Astrocyte of the cerebellum (primary cell): ENCODE measurements at regions not wholly inside any gene's neighbourhood (a gene's known extent, or its start where the extent isn't known, plus 50 kb on each side); places are given as distances from the start of the nearest gene placed in this dataset.

Source experiments
- DNase-seq: peaks from one replicate; pipeline ENCODE4 v3.0.0-alpha.2; 2011; ENCODE audit warnings: low read depth
- H3K4me3 ChIP-seq: 2 replicates; pipeline ENCODE4 v1.5.1; 2011; ENCODE audit warnings: mild to moderate bottlenecking, low read depth, low read length, moderate library complexity
- in situ Hi-C: cut with HindIII; loops from 2 replicates; pipeline ENCODE4 v1.10.0; 2017; ENCODE audit warnings: low sequenced_read_pairs
- TF ChIP-seq, protein P1 (sequence below): IDR thresholded peaks from 2 replicates; pipeline ENCODE4 v1.5.1; 2012; ENCODE audit warnings: low read length, low read depth, moderate library complexity, mild to moderate bottlenecking; ENCODE audit errors: missing control alignments

DNA sequence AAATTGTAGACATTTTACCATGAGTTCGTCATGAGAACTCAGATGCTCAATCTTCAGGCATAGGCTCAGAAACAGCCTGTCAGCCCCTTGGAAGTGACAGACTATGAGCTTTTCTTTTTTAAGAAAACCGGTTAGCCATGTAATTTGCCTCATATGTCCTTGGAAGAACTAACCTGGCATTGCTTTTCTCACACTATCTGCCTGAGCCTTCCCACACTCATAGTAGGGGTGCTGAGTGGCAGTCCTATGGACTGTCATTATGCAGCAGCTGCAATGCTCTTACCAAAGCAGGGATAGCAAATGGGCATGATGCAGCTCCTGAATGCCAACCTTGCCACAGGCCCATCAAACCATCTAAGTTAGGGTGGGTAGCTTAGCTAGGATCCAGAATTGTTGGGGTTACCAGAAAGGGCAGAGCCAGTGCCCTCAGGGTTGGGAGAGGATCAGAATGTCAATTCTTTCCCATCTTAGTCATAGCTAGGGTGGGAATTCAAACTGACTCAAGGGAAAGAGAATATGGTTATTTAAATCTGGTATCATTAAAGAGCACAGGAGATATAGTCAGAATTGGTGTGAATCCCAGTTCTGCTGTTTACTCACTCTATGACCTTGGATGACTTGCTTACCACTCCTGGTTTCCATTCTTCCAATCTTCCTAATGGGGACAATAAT lies 230.6 kb upstream of the CPEB2 start:
- in situ Hi-C loops, result no loop called here
- TF ChIP-seq, protein P1, sequence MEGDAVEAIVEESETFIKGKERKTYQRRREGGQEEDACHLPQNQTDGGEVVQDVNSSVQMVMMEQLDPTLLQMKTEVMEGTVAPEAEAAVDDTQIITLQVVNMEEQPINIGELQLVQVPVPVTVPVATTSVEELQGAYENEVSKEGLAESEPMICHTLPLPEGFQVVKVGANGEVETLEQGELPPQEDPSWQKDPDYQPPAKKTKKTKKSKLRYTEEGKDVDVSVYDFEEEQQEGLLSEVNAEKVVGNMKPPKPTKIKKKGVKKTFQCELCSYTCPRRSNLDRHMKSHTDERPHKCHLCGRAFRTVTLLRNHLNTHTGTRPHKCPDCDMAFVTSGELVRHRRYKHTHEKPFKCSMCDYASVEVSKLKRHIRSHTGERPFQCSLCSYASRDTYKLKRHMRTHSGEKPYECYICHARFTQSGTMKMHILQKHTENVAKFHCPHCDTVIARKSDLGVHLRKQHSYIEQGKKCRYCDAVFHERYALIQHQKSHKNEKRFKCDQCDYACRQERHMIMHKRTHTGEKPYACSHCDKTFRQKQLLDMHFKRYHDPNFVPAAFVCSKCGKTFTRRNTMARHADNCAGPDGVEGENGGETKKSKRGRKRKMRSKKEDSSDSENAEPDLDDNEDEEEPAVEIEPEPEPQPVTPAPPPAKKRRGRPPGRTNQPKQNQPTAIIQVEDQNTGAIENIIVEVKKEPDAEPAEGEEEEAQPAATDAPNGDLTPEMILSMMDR, result no peak
- no peak for DNase-seq
- H3K4me3 ChIP-seq, result no peak overlapping the region

DNA sequence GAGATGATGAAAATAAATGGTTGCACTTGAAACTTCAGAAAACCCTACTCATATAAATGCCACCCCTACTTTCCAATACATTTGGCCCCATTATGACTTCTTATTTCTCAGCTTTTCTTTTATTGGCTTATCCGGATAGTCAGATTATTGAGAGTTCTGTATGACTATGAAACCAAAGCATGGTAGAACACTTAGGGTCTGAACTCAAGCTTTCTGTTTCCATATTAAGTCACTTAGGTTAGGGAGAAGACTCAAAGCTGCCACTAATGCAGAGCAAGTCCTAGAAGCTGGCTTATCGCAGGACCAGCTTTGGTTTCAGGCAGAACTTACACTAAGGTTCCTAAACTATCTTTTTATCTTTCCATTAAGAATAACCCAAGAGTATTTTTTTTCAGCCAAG lies 229.9 kb upstream of the CPEB2 start:
- H3K4me3 ChIP-seq, result no peak overlapping the region
- TF ChIP-seq, protein P1, result no peak
- DNase-seq, result no peak
- in situ Hi-C loops, result no loop called here

DNA sequence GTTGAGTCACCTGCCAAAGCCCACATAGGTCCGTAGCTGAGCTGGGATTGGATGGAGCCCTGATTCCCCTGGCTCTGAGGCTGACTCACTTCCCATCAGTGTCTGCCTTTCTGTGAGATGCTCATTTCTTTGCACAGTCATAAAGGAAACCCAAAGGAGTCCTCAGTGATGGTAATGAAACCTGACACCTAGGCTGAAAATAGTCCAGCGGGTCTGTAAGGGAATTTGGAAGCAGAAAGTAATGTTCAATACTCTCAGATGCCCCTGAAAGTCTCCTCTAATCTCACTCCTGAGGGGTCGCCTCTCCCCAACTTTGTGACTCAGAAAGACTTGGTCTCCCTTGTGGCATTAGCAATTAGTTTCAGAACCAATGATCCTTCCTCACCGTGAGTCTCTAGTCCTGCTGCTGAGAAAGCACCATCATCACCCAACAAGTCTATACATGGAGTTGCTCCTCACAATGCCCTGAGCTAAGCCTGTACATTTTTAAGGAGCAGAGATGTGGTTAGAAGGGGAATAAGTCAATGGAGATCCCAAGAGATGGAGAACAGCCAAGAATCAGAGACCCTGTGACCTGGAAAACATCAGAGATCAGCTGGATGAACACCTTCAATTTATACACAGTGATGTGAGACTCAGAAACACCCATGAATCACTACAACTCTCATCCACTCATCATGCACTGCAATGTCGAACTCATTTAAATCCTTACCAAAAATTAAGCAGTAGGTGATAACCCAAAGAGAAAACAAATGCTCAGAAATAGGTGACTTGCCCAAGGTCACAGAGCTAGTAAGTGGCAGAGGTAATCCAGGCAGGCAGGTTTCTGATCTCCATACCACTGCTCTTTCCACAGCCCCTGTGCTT lies 219.0 kb upstream of the CPEB2 start:
- in situ Hi-C loops, result no loop called here
- no peak overlapping the region for H3K4me3 ChIP-seq
- TF ChIP-seq, protein P1, result no peak
- DNase-seq, result peak; percentile 42

DNA sequence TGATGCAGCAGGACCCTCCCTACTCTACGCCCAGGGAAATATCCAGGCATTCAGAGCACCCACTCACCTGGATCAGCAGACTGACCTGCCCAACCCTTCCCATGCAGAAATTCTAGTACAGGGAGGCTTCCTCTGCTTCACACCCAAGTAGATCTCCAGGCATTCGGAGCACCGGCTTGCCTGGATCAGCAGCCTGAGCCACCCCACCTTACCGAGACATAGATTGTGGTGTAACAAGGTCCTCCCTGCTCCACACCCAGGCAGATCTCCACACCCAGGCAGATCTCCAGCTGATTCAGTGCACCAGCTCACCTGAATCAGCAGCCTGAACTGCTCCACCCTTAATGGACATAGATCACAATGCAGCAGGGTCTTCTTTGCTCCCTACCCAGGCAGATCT lies 215.1 kb upstream of the CPEB2 start:
- in situ Hi-C loops, result no loop called here
- no peak overlapping the region for H3K4me3 ChIP-seq
- TF ChIP-seq, protein P1, result no peak
- DNase-seq, result no peak

DNA sequence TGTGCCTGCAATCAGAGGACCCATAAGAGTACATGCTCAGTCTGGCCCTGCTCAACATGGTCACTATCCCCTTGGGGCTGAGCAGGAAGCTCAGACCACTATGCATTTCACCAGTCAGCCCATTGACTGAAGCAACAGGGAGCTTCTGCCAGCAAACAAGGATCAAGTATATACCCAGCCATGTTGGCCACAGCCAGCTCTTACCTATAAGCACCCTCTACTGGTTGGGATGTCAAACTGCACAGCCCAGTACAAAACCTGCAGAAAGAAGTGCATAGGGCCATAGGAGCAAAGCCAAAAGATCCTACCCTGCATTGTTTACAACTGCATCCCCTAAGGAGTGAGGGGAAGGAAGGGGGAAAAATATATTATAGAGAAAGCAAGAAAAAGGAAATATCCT lies 214.4 kb upstream of the CPEB2 start:
- in situ Hi-C loops, result no loop called here
- TF ChIP-seq, protein P1, result peak; percentile 42

DNA sequence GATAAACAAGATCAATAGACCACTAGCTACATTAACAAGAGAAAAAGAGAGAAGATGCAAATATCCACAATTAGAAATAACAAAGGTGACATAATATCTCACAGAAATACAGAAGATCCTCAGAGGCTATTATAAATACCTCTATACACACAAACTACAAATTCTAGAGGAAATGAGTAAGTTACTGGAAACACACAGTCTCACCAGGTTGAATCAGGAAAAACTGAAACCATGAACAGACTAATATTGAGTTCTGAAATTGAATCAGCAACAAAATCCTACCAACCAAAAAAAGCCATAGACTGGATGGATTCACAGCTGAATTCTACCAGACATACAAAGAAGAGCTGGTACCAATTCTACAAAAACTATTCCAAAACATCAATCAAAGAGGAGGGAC lies 211.8 kb upstream of the CPEB2 start:
- in situ Hi-C loops, result no loop called here
- DNase-seq, result no peak
- no peak overlapping the region for H3K4me3 ChIP-seq
- TF ChIP-seq, protein P1, result no peak

More for the DNA sequence above, 214.4 kb upstream of the CPEB2 start:
- DNase-seq, result no peak
- H3K4me3 ChIP-seq, result no peak overlapping the region
